ENCODE measurements at regions not wholly inside any gene's neighbourhood (a gene's known extent, or its start where the extent isn't known, plus 50 kb on each side); places are given as distances from the start of the nearest gene placed in this dataset.

DNA sequence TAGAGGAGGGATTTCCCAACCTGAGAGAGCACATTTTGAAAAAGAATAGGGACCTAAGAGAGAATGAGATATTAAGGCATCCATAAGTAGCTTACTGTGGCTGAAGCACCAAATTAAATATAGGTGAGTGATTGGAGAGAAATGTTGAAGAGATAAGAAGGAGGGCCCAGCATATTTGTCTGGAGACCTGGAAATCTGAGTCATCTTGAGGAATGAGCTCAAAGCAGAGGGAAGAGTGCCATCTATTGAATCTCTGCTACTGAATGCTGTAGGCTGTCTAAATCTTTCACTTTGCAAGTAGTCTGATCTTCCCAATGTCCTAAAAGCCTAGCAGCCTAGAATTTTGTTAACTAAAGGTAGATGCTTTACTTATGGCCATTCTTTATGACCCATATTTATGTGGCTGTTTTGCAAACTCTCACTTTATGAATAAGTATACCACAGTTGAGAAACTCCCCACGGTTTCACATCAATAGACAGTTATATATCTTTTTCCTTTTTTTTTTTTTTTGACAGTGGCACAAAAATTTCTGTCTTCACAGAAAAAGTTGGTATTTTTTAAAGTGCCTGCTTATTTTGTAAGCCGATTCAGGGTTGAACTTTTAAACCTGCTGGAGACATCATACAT, 2093.5 kb downstream of the LRRC4C start:
- TF ChIP-seq CTCF (IDR thresholded peaks at IDR 0.05) (no peak), POLR2A (IDR thresholded peaks at IDR 0.05) (no peak)

All from uterus (tissue), 2 donors.